Calu3 (cell line): ENCODE measurements at regions not wholly inside any gene's neighbourhood (a gene's known extent, or its start where the extent isn't known, plus 50 kb on each side); places are given as distances from the start of the nearest gene placed in this dataset.

Experiments used
- BruUV-seq: library from RNA; stranded (reverse); fragments of 400-500 nt; replicated peaks from 2 replicates; lab custom pipeline; 2021; lab: Mats Ljungman, UMichigan
- CTCF ChIA-PET: fragments of 300-600 bp; sonication (Branson Sonifier 250); formaldehyde crosslinking; loops from one replicate; lab custom pipeline; 2022; ENCODE audit warnings: antibody characterized with exemption; lab: Charles Lee
- DNase-seq: peaks from one replicate; pipeline ENCODE4 v3.0.0; 2022
- H3K27ac Mint-ChIP-seq: one replicate; pipeline ENCODE4 v1.8.0; 2022; ENCODE audit warnings: mixed read lengths; ENCODE audit not compliant: unreplicated experiment
- H3K27me3 Mint-ChIP-seq: one replicate; pipeline ENCODE4 v1.8.0; 2022; ENCODE audit warnings: mixed read lengths; ENCODE audit not compliant: unreplicated experiment
- H3K36me3 Mint-ChIP-seq: one replicate; pipeline ENCODE4 v1.8.0; 2022; ENCODE audit warnings: mild to moderate bottlenecking, moderate library complexity, mixed read lengths; ENCODE audit not compliant: insufficient read depth, unreplicated experiment
- H3K4me1 Mint-ChIP-seq: one replicate; pipeline ENCODE4 v1.8.0; 2022; ENCODE audit warnings: mild to moderate bottlenecking, low read depth, mixed read lengths; ENCODE audit not compliant: unreplicated experiment
- H3K4me3 Mint-ChIP-seq: one replicate; pipeline ENCODE4 v1.8.0; 2022; ENCODE audit warnings: mild to moderate bottlenecking, low read depth, moderate library complexity, mixed read lengths; ENCODE audit not compliant: unreplicated experiment
- H3K9me3 Mint-ChIP-seq: one replicate; pipeline ENCODE4 v1.8.0; 2022; ENCODE audit warnings: low read depth, mixed read lengths; ENCODE audit not compliant: unreplicated experiment
- intact Hi-C: fragments of 100-400 bp; cut with micrococcal nuclease; formaldehyde crosslinking; loops from one replicate; pipeline ENCODE4 v1.10.0; 2022; ENCODE audit not compliant: unreplicated experiment
- TF ChIP-seq, protein P1 (sequence below): fragments of 200-600 bp; IDR thresholded peaks from one replicate; pipeline ENCODE4 v1.8.0; 2022; ENCODE audit warnings: antibody characterized with exemption; ENCODE audit not compliant: unreplicated experiment

- DNase-seq = no peak
- H3K36me3 Mint-ChIP-seq = no peaks in the 10 kb centered on the region
- CTCF ChIA-PET = interaction anchor here (0.7 kb wide), 1 partner anchor 812 kb away, joined by 3 read pairs; no protein-coding TSS in a partner anchor
- intact Hi-C loops = no loop called here
- no peaks in the 10 kb centered on the region for H3K27me3 Mint-ChIP-seq
- BruUV-seq = no TSS peak
- no peaks in the 10 kb centered on the region for H3K4me1 Mint-ChIP-seq
- H3K4me3 Mint-ChIP-seq = no peak overlapping the region
- H3K9me3 Mint-ChIP-seq = peaks cover 2% of the 10 kb centered on the region
- TF ChIP-seq, protein P1, sequence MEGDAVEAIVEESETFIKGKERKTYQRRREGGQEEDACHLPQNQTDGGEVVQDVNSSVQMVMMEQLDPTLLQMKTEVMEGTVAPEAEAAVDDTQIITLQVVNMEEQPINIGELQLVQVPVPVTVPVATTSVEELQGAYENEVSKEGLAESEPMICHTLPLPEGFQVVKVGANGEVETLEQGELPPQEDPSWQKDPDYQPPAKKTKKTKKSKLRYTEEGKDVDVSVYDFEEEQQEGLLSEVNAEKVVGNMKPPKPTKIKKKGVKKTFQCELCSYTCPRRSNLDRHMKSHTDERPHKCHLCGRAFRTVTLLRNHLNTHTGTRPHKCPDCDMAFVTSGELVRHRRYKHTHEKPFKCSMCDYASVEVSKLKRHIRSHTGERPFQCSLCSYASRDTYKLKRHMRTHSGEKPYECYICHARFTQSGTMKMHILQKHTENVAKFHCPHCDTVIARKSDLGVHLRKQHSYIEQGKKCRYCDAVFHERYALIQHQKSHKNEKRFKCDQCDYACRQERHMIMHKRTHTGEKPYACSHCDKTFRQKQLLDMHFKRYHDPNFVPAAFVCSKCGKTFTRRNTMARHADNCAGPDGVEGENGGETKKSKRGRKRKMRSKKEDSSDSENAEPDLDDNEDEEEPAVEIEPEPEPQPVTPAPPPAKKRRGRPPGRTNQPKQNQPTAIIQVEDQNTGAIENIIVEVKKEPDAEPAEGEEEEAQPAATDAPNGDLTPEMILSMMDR = no peak
- H3K27ac Mint-ChIP-seq = no peak overlapping the region
Measured at GRCh38 chr11:57100638-57101331, 81.0 kb upstream of the LRRC55 start.

DNA sequence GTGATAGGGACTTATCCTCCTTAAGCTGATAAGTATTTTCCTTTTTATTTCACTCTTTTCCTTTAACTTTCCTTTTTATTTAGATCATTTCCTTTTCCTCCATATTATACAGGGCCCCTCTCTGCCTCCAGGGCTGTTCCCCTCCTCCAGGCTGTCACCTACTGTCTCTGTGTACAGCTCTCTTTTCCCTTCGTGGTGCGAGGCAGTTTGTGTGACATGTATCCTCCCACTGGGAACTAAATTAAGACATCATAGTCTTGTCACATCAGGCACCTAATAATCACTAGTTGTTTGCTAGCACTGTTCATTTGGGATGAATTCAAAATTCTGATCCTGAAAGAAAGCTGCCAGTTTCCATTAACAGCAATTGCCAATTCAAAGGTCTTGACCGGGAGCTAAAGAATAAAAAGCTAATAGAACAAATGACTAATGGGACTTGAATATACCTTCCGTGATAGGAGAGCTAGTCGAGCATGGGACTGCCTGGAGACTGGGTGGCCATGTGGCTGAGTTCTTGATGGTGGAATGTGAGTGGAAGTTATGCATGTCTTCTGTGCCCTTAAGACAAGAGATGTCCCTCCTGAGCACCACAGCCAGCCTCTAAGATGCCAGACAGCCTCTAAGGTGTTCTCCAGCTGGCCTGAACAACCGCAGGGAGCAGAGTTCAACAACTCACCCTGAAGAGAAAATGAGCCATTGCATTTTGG, 77.7 kb upstream of the LRRC55 start:
- H3K27ac Mint-ChIP-seq = no peak overlapping the region
- DNase-seq = no peak
- H3K27me3 Mint-ChIP-seq = no peaks in the 10 kb centered on the region
- CTCF ChIA-PET = interaction anchor here (0.9 kb wide), 1 partner anchor 146 kb away, joined by 3 read pairs; no protein-coding TSS in a partner anchor
- H3K4me1 Mint-ChIP-seq = no peaks in the 10 kb centered on the region
- TF ChIP-seq, protein P1 = no peak
- peaks cover 5% of the 10 kb centered on the region for H3K9me3 Mint-ChIP-seq
- H3K36me3 Mint-ChIP-seq = no peaks in the 10 kb centered on the region
- H3K4me3 Mint-ChIP-seq = no peak overlapping the region
- intact Hi-C loops = no loop called here
- BruUV-seq = no TSS peak

- H3K9me3 Mint-ChIP-seq = peaks cover 3% of the 10 kb centered on the region
- TF ChIP-seq, protein P1 = no peak
- CTCF ChIA-PET = no interaction called here
- peaks cover 4% of the 10 kb centered on the region for H3K36me3 Mint-ChIP-seq
- H3K4me1 Mint-ChIP-seq = no peaks in the 10 kb centered on the region
- intact Hi-C loops = no loop called here
- H3K27ac Mint-ChIP-seq = no peak overlapping the region
- BruUV-seq = no TSS peak
- H3K4me3 Mint-ChIP-seq = no peak overlapping the region
- no peaks in the 10 kb centered on the region for H3K27me3 Mint-ChIP-seq
- no peak for DNase-seq
Measured at GRCh38 chr11:57109331-57109730, 72.4 kb upstream of the LRRC55 start.

DNA sequence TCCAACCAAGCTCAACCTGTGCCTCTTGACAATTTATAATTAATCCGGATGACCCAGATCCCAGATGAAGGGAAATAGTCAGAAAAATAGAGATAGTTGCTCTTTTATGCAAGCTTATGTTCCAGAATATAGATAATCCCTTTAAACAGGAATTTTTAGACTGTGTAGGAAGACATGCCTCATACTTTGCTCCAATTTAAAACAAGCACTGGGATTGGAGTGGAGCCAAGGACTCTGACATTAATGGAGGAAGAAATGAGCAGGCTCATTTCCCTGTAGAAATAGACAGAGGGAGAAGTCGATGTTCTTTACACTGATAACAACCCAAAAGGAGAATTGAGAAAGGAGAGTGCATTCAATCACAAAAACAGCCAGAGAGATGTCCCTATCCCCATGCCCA, 70.1 kb upstream of the LRRC55 start:
- intact Hi-C loops = no loop called here
- no peaks in the 10 kb centered on the region for H3K27me3 Mint-ChIP-seq
- CTCF ChIA-PET = no interaction called here
- H3K4me1 Mint-ChIP-seq = no peaks in the 10 kb centered on the region
- DNase-seq = no peak
- TF ChIP-seq, protein P1 = no peak
- H3K36me3 Mint-ChIP-seq = peaks cover 4% of the 10 kb centered on the region
- no TSS peak for BruUV-seq
- no peak overlapping the region for H3K27ac Mint-ChIP-seq
- H3K9me3 Mint-ChIP-seq = peaks cover 3% of the 10 kb centered on the region
- no peak overlapping the region for H3K4me3 Mint-ChIP-seq
